ENCODE measurements at regions not wholly inside any gene's neighbourhood (a gene's known extent, or its start where the extent isn't known, plus 50 kb on each side); places are given as distances from the start of the nearest gene placed in this dataset.
"Not testable (repeated sequence)": the region's sequence is repeated elsewhere in the genome, so short reads cannot be mapped to it uniquely, and the experiment has no call there.

GRCh38 chr19:23470873-23471545 lies 75.7 kb upstream of the ZNF91 start (continued):
- TF ChIP-seq, protein P1, sequence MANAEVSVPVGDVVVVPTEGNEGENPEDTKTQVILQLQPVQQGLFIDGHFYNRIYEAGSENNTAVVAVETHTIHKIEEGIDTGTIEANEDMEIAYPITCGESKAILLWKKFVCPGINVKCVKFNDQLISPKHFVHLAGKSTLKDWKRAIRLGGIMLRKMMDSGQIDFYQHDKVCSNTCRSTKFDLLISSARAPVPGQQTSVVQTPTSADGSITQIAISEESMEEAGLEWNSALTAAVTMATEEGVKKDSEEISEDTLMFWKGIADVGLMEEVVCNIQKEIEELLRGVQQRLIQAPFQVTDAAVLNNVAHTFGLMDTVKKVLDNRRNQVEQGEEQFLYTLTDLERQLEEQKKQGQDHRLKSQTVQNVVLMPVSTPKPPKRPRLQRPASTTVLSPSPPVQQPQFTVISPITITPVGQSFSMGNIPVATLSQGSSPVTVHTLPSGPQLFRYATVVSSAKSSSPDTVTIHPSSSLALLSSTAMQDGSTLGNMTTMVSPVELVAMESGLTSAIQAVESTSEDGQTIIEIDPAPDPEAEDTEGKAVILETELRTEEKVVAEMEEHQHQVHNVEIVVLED (CRISPR knock-in tag; IDR thresholded peaks at IDR 0.05): no peak
- TF ChIP-seq TSHZ1 (CRISPR knock-in tag; IDR thresholded peaks at IDR 0.05) (no peak), TFE3 (CRISPR knock-in tag; IDR thresholded peaks at IDR 0.05) (no peak), PHB2 (IDR thresholded peaks at IDR 0.05; ENCODE audit: low read depth) (no peak)

DNA sequence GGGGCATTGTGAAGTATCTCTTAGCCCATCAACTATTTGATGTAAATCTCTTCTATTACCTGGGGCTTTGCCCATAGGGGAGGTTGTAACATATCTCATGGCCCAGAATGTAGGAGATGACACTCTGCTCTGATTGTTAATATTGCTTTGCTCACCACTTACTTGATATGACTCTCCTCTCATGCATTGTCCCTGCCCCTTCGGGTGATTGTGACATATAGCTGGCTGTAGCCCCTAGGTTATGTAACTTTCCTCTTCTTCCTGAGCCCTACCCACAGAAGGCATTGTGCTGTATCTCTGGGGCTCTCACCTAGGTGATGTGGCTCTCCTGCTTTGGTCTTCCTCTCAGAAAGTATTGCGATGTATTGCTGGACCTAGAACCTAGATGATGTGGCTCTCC lies 69.1 kb upstream of the ZNF91 start:
- CTCF ChIA-PET (ENCODE audit: low intra/inter-chr PET ratio); H3K27me3 ChIP-seq (ENCODE audit: control insufficient read depth in 2 of 2, insufficient read depth in 2 of 2, low read length in 2 of 2); H2AFZ ChIP-seq (ENCODE audit: low read depth, low read length); intact Hi-C loops (cut with micrococcal nuclease); H3K27ac ChIP-seq (ENCODE audit: extremely low read depth, low read depth, low read length); H3K9ac ChIP-seq (ENCODE audit: insufficient read depth in 1 of 2, low read depth in 2 of 2, low read length in 2 of 2); in situ Hi-C loops (cut with MboI); H3K36me3 ChIP-seq (ENCODE audit: control insufficient read depth, insufficient read depth, low read length); H3K4me1 ChIP-seq (replicated peaks in 1 of 2; ENCODE audit: control insufficient read depth in 2 of 2, insufficient read depth in 2 of 2, low read length in 2 of 2); H3K4me2 ChIP-seq (ENCODE audit: insufficient read depth, low read length); H3K9me1 ChIP-seq (ENCODE audit: control insufficient read depth, insufficient read depth, low read length); H3K79me2 ChIP-seq (ENCODE audit: control insufficient read depth, insufficient read depth, low read length); H3K4me3 ChIP-seq; POLR2A ChIA-PET; BruUV-seq (replicated peaks); ATAC-seq; FAIRE-seq; H4K20me1 ChIP-seq (replicated peaks; ENCODE audit: control insufficient read depth, insufficient read depth, low read length); DNase-seq (ENCODE audit: extremely low read depth in 1 of 4, low spot score in 3 of 4); H3K9me3 ChIP-seq (replicated peaks; ENCODE audit: control insufficient read depth, insufficient read depth, low read depth, low read length): not testable (repeated sequence)
- 0% methylated on average over 2 of the region's 2 CpGs for WGBS (ENCODE audit: insufficient coverage, low coverage, missing lambda C conversion rate)
